ENCODE measurements at regions not wholly inside any gene's neighbourhood (a gene's known extent, or its start where the extent isn't known, plus 50 kb on each side); places are given as distances from the start of the nearest gene placed in this dataset.

GRCh38 chr5:107293541-107294210 is 377.1 kb downstream of the EFNA5 start:
- Histone ChIP-seq H3K9me3 (ENCODE audit: insufficient read depth, low read depth, low read length) (no peaks in the 10 kb centered on the region), H3K9ac (ENCODE audit: low read depth, low read length) (no peak overlapping the region), H3K4me1 (ENCODE audit: insufficient read depth, low read length) (peaks cover 13% of the 10 kb centered on the region), H3K4me3 (ENCODE audit: low read length) (no peak overlapping the region), H3K27ac (ENCODE audit: low read depth, low read length) (no peak overlapping the region), H3K27me3 (ENCODE audit: insufficient read depth, low read length) (no peaks in the 10 kb centered on the region), H3K36me3 (ENCODE audit: insufficient read depth, low read length) (no peaks in the 10 kb centered on the region)
- 73% methylated on average over 5 of the region's 8 CpGs for WGBS

- peaks cover 13% of the 10 kb centered on the region for H3K4me1 ChIP-seq (ENCODE audit: insufficient read depth, low read length)
- WGBS = 91% methylated on average over 4 of the region's 4 CpGs
- H3K9me3 ChIP-seq (ENCODE audit: insufficient read depth, low read depth, low read length) = no peaks in the 10 kb centered on the region
- H3K27me3 ChIP-seq (ENCODE audit: insufficient read depth, low read length) = no peaks in the 10 kb centered on the region
- no peaks in the 10 kb centered on the region for H3K36me3 ChIP-seq (ENCODE audit: insufficient read depth, low read length)
- no peak overlapping the region for H3K27ac ChIP-seq (ENCODE audit: low read depth, low read length)
- no peak overlapping the region for H3K4me3 ChIP-seq (ENCODE audit: low read length)
- H3K9ac ChIP-seq (ENCODE audit: low read depth, low read length) = no peak overlapping the region
Measured at GRCh38 chr5:107291866-107292265, 378.9 kb downstream of the EFNA5 start.

- WGBS = 91% methylated on average over 6 of the region's 6 CpGs
Measured at GRCh38 chr5:107290780-107291398, 379.8 kb downstream of the EFNA5 start.

GRCh38 chr5:107289030-107289714 is 381.6 kb downstream of the EFNA5 start:
- Histone ChIP-seq H3K9ac (ENCODE audit: low read depth, low read length) (no peak overlapping the region), H3K4me3 (ENCODE audit: low read length) (no peak overlapping the region), H3K36me3 (ENCODE audit: insufficient read depth, low read length) (no peaks in the 10 kb centered on the region), H3K4me1 (ENCODE audit: insufficient read depth, low read length) (no peaks in the 10 kb centered on the region), H3K9me3 (ENCODE audit: insufficient read depth, low read depth, low read length) (no peaks in the 10 kb centered on the region), H3K27ac (ENCODE audit: low read depth, low read length) (no peak overlapping the region), H3K27me3 (ENCODE audit: insufficient read depth, low read length) (no peaks in the 10 kb centered on the region)
- 95% methylated on average over 4 of the region's 4 CpGs for WGBS

More at GRCh38 chr5:107290780-107291398, 379.8 kb downstream of the EFNA5 start:
- no peaks in the 10 kb centered on the region for H3K9me3 ChIP-seq (ENCODE audit: insufficient read depth, low read depth, low read length)
- no peak overlapping the region for H3K9ac ChIP-seq (ENCODE audit: low read depth, low read length)
- H3K4me3 ChIP-seq (ENCODE audit: low read length) = no peak overlapping the region
- H3K27me3 ChIP-seq (ENCODE audit: insufficient read depth, low read length) = no peaks in the 10 kb centered on the region
- H3K4me1 ChIP-seq (ENCODE audit: insufficient read depth, low read length) = peaks cover 6% of the 10 kb centered on the region
- H3K36me3 ChIP-seq (ENCODE audit: insufficient read depth, low read length) = no peaks in the 10 kb centered on the region
- H3K27ac ChIP-seq (ENCODE audit: low read depth, low read length) = no peak overlapping the region

GRCh38 chr5:107286447-107287098 is 384.2 kb downstream of the EFNA5 start:
- Histone ChIP-seq H3K4me3 (ENCODE audit: low read length) (no peak overlapping the region), H3K4me1 (ENCODE audit: insufficient read depth, low read length) (no peaks in the 10 kb centered on the region), H3K36me3 (ENCODE audit: insufficient read depth, low read length) (no peaks in the 10 kb centered on the region), H3K9ac (ENCODE audit: low read depth, low read length) (no peak overlapping the region), H3K27ac (ENCODE audit: low read depth, low read length) (no peak overlapping the region), H3K27me3 (ENCODE audit: insufficient read depth, low read length) (no peaks in the 10 kb centered on the region), H3K9me3 (ENCODE audit: insufficient read depth, low read depth, low read length) (no peaks in the 10 kb centered on the region)
- 95% methylated on average over 7 of the region's 7 CpGs for WGBS

- 96% methylated on average over 6 of the region's 6 CpGs for WGBS
- H3K27ac ChIP-seq (ENCODE audit: low read depth, low read length) = no peak overlapping the region
Measured at GRCh38 chr5:107285772-107286171, 385.0 kb downstream of the EFNA5 start.

GRCh38 chr5:107284822-107285525 is 385.8 kb downstream of the EFNA5 start:
- no peak overlapping the region for H3K27ac ChIP-seq (ENCODE audit: low read depth, low read length)
- H3K4me3 ChIP-seq (ENCODE audit: low read length) = no peak overlapping the region
- H3K4me1 ChIP-seq (ENCODE audit: insufficient read depth, low read length) = no peaks in the 10 kb centered on the region
- 89% methylated on average over 3 of the region's 3 CpGs for WGBS
- no peaks in the 10 kb centered on the region for H3K9me3 ChIP-seq (ENCODE audit: insufficient read depth, low read depth, low read length)
- no peak overlapping the region for H3K9ac ChIP-seq (ENCODE audit: low read depth, low read length)
- H3K27me3 ChIP-seq (ENCODE audit: insufficient read depth, low read length) = no peaks in the 10 kb centered on the region
- no peaks in the 10 kb centered on the region for H3K36me3 ChIP-seq (ENCODE audit: insufficient read depth, low read length)

More at GRCh38 chr5:107285772-107286171, 385.0 kb downstream of the EFNA5 start:
- H3K27me3 ChIP-seq (ENCODE audit: insufficient read depth, low read length) = no peaks in the 10 kb centered on the region
- H3K9me3 ChIP-seq (ENCODE audit: insufficient read depth, low read depth, low read length) = no peaks in the 10 kb centered on the region
- no peaks in the 10 kb centered on the region for H3K4me1 ChIP-seq (ENCODE audit: insufficient read depth, low read length)
- H3K36me3 ChIP-seq (ENCODE audit: insufficient read depth, low read length) = no peaks in the 10 kb centered on the region
- H3K4me3 ChIP-seq (ENCODE audit: low read length) = no peak overlapping the region
- H3K9ac ChIP-seq (ENCODE audit: low read depth, low read length) = no peak overlapping the region

GRCh38 chr5:107282061-107282460 is 388.7 kb downstream of the EFNA5 start:
- no peaks in the 10 kb centered on the region for H3K27me3 ChIP-seq (ENCODE audit: insufficient read depth, low read length)
- no peaks in the 10 kb centered on the region for H3K36me3 ChIP-seq (ENCODE audit: insufficient read depth, low read length)
- no peak overlapping the region for H3K27ac ChIP-seq (ENCODE audit: low read depth, low read length)
- no peak overlapping the region for H3K9ac ChIP-seq (ENCODE audit: low read depth, low read length)
- no peak overlapping the region for H3K4me3 ChIP-seq (ENCODE audit: low read length)
- 94% methylated on average over 2 of the region's 2 CpGs for WGBS
- no peaks in the 10 kb centered on the region for H3K4me1 ChIP-seq (ENCODE audit: insufficient read depth, low read length)
- H3K9me3 ChIP-seq (ENCODE audit: insufficient read depth, low read depth, low read length) = no peaks in the 10 kb centered on the region

GRCh38 chr5:107278774-107279173 is 392.0 kb downstream of the EFNA5 start:
- H3K9ac ChIP-seq (ENCODE audit: low read depth, low read length) = no peak overlapping the region
- no peak overlapping the region for H3K4me3 ChIP-seq (ENCODE audit: low read length)
- H3K27me3 ChIP-seq (ENCODE audit: insufficient read depth, low read length) = no peaks in the 10 kb centered on the region
- 0 out of 2 replicates have a peak, but pooled peaks cover 3% of the 10 kb centered on the region for H3K4me1 ChIP-seq (ENCODE audit: insufficient read depth, low read length)
- no peaks in the 10 kb centered on the region for H3K9me3 ChIP-seq (ENCODE audit: insufficient read depth, low read depth, low read length)
- H3K36me3 ChIP-seq (ENCODE audit: insufficient read depth, low read length) = no peaks in the 10 kb centered on the region
- H3K27ac ChIP-seq (ENCODE audit: low read depth, low read length) = no peak overlapping the region
- 76% methylated on average over 4 of the region's 4 CpGs for WGBS

- Histone ChIP-seq H3K27ac (ENCODE audit: low read depth, low read length) (no peak overlapping the region), H3K27me3 (ENCODE audit: insufficient read depth, low read length) (no peaks in the 10 kb centered on the region), H3K9me3 (ENCODE audit: insufficient read depth, low read depth, low read length) (no peaks in the 10 kb centered on the region), H3K4me3 (ENCODE audit: low read length) (no peak overlapping the region), H3K4me1 (ENCODE audit: insufficient read depth, low read length) (0 out of 2 replicates have a peak, but pooled peaks cover 3% of the 10 kb centered on the region), H3K36me3 (ENCODE audit: insufficient read depth, low read length) (no peaks in the 10 kb centered on the region), H3K9ac (ENCODE audit: low read depth, low read length) (no peak overlapping the region)
- WGBS = 96% methylated on average over 2 of the region's 5 CpGs
Measured at GRCh38 chr5:107277485-107278125, 393.1 kb downstream of the EFNA5 start.

All from HUES64 (cell line).